Kidney (tissue), 10 donors: ENCODE measurements at regions not wholly inside any gene's neighbourhood (a gene's known extent, or its start where the extent isn't known, plus 50 kb on each side); places are given as distances from the start of the nearest gene placed in this dataset.
"Not testable (repeated sequence)": the region's sequence is repeated elsewhere in the genome, so short reads cannot be mapped to it uniquely, and the experiment has no call there.

ENCODE experiments used
- DNase-seq, 5 donors: peaks; one replicate each; pipeline ENCODE4 v3.0.0-alpha.2; 2013 to 2020
- FAIRE-seq: peaks from 2 replicates; lab custom pipeline; 2012; peaks lifted over from hg19 to GRCh38; lab: Jason Lieb, UNC
- H3K27ac ChIP-seq, 2 donors: one replicate each; pipeline ENCODE4 v1.7.0; 2013; ENCODE audit warnings: low read depth in 2 of 2, low read length in 2 of 2, inconsistent platforms in 1 of 2
- H3K27me3 ChIP-seq: one replicate; pipeline ENCODE4 v1.7.1; 2013; ENCODE audit warnings: low read length, inconsistent platforms; ENCODE audit not compliant: control insufficient read depth, insufficient read depth
- H3K36me3 ChIP-seq, 3 donors: one replicate each; pipeline versions ENCODE4 v1.7.0 to v1.7.1; 2013; ENCODE audit warnings: low read length in 3 of 3, control low read depth in 1 of 3, inconsistent platforms in 1 of 3; ENCODE audit not compliant: insufficient read depth in 3 of 3, control insufficient read depth in 2 of 3
- H3K4me1 ChIP-seq, 3 donors: one replicate each; pipeline versions ENCODE4 v1.7.0 to v1.7.1; 2013; ENCODE audit warnings: low read length in 3 of 3, inconsistent platforms in 1 of 3, low read depth in 1 of 3; ENCODE audit not compliant: control insufficient read depth in 2 of 3, insufficient read depth in 2 of 3
- H3K4me3 ChIP-seq, 3 donors: one replicate each; pipeline versions ENCODE4 v1.7.0 to v1.8.1; 2013; ENCODE audit warnings: low read length in 3 of 3, control low read depth in 1 of 3, inconsistent platforms in 1 of 3
- H3K9ac ChIP-seq, 3 donors: one replicate each; pipeline versions ENCODE4 v1.7.0 to v1.7.1; 2013; ENCODE audit warnings: low read length in 3 of 3, control low read depth in 1 of 3, inconsistent platforms in 1 of 3
- H3K9me3 ChIP-seq, 3 donors: one replicate each; pipeline versions ENCODE4 v1.7.0 to v1.7.1; 2013; ENCODE audit warnings: low read length in 3 of 3, control low read depth in 1 of 3, inconsistent platforms in 1 of 3; ENCODE audit not compliant: control insufficient read depth in 2 of 3, insufficient read depth in 1 of 3
- intact Hi-C: fragments of 100-400 bp; cut with DNase I; formaldehyde crosslinking; loops from one replicate; pipeline ENCODE4 v1.11.1; 2022
- donor health status: control.
- donor health status: control.
- donor health status: DM: yes; HTN: yes; CAD: no.
- donor health status: Normal renal cell carcinoma (clear cell type).

DNA sequence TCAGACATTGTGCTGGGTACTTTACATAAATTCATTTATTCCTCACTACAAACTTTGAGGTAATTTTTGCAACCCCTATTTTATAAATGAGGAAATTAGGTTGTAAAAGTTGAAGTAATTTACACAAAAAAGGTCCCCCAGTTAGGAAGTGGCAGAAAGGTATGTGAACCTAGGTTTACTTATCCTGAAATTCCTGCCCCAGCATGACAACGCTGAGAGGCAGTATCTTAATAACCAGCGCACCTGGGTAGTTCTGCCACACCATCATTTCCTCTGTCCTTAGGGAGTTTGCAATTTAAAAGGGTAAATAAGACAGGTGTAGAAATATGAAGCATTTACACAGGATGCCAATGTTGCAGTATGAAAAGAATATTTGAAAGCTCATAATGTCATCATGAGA, 102.9 kb upstream of the NBPF8 start:
- intact Hi-C loops, H3K4me1 ChIP-seq, H3K27ac ChIP-seq, H3K9me3 ChIP-seq, FAIRE-seq, DNase-seq, H3K4me3 ChIP-seq, H3K36me3 ChIP-seq, H3K9ac ChIP-seq, H3K27me3 ChIP-seq: not testable (repeated sequence)

DNA sequence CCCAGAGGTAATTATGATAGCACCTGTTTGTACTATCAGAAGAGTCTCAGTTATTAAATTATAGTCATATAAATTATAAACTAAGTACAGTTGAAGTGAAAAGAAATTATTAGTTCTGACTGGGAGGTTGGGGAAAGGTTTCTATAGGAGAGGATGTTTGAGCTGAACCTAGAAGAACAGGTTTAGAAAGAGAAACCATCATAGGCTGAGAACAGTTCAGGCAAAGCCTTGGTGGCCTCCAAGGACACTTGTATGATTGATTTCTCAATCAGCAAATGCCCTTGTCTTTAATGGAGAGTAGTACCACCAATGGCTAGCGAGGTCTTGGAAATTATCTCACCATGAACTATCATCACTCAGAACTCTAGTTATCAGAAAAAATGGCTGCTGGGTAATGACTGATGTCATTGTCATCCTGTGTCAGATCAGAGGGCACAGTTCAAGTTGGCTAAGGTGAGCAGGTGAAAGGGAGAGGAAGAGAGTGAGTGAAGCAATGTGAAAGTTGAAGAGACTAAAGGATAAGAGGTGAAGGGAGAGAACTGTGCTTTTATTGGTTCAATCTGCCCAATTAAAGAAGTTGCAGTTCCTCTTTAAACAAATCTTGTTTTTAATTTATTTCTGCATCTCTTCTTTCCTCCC, 105.8 kb upstream of the NBPF8 start:
- H3K4me3 ChIP-seq, H3K27ac ChIP-seq, H3K9ac ChIP-seq, H3K27me3 ChIP-seq, H3K36me3 ChIP-seq, intact Hi-C loops, H3K9me3 ChIP-seq, H3K4me1 ChIP-seq, FAIRE-seq, DNase-seq: not testable (repeated sequence)

- FAIRE-seq, intact Hi-C loops: not testable (repeated sequence)
Measured at GRCh38 chr1:120305046-120305445, 109.8 kb upstream of the NBPF8 start.

DNA sequence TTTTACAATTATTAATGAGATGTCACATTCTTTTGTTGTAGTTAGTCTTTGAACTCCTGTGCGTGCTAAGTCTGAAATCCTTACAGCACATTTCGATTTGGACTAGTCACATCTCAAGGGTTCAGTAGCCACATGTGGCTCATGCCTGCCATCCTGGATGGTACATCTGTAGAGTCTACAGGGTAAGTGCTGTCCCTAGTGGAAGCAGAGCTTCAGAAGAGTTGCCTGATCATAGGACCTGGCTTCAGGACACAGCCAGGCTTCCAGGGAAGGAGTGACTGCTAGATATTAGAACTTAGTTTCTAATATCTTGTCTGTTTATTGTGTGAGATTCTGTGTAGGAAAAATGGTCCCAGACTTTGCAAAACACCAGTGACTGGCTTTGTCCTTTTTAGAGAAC, 110.5 kb upstream of the NBPF8 start:
- H3K9me3 ChIP-seq, H3K4me1 ChIP-seq, DNase-seq, H3K27ac ChIP-seq, H3K4me3 ChIP-seq, FAIRE-seq, H3K36me3 ChIP-seq, H3K27me3 ChIP-seq, intact Hi-C loops, H3K9ac ChIP-seq: not testable (repeated sequence)

More at GRCh38 chr1:120305046-120305445, 109.8 kb upstream of the NBPF8 start:
- H3K4me3 ChIP-seq, DNase-seq, H3K9ac ChIP-seq, H3K4me1 ChIP-seq, H3K27ac ChIP-seq, H3K36me3 ChIP-seq, H3K27me3 ChIP-seq, H3K9me3 ChIP-seq: not testable (repeated sequence)

GRCh38 chr1:120299433-120300057, 115.3 kb upstream of the NBPF8 start:
- H3K27ac ChIP-seq, DNase-seq, H3K4me3 ChIP-seq, H3K27me3 ChIP-seq, FAIRE-seq, H3K9ac ChIP-seq, intact Hi-C loops, H3K36me3 ChIP-seq, H3K9me3 ChIP-seq, H3K4me1 ChIP-seq: not testable (repeated sequence)

DNA sequence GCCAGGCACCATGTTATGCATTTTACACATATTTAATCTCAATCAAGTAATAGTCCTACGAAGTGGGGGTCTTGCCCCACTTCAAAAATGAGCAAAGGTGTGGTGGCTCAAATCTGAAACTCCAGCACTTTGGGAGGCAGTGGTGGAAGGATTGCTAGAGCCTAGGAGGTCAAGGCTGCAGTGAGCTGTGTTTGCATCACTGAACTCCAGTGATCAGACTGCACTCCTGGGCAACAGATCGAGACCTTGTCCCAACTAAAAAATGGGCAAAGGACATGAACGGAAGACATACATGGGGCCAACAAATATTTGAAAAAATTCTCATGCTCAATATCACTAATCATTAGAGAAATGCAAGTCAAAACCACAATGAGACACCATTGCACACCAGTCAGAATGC, 116.3 kb upstream of the NBPF8 start:
- H3K36me3 ChIP-seq, H3K4me1 ChIP-seq, DNase-seq, H3K9me3 ChIP-seq, H3K27me3 ChIP-seq, H3K4me3 ChIP-seq, intact Hi-C loops, FAIRE-seq, H3K27ac ChIP-seq, H3K9ac ChIP-seq: not testable (repeated sequence)

- H3K9me3 ChIP-seq, H3K27me3 ChIP-seq, intact Hi-C loops, FAIRE-seq, H3K27ac ChIP-seq, H3K4me3 ChIP-seq, DNase-seq, H3K4me1 ChIP-seq, H3K9ac ChIP-seq, H3K36me3 ChIP-seq: not testable (repeated sequence)
Measured at GRCh38 chr1:120297345-120297953, 117.4 kb upstream of the NBPF8 start.

DNA sequence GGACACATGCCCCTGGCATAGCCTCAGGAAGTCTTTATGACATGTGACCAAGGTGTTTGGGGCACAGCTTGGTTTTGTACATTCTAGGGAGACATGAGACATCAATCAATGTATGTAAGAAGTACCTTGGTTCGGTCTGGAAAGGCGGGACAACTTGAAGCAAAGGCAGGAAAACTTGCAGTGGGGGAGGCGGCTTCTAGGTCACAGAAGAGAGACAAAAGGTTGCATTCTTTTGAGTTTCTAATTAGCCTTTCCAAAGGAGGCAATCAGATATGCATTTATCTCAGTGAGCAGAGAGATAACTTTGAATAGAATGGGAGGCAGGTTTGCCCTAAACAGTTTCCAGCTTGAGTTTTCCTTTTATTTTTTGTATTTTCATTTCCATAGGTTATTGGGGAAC, 113.8 kb upstream of the SEC22B start:
- H3K36me3 ChIP-seq, intact Hi-C loops, H3K27me3 ChIP-seq, H3K4me1 ChIP-seq, DNase-seq, FAIRE-seq, H3K9me3 ChIP-seq, H3K9ac ChIP-seq, H3K27ac ChIP-seq, H3K4me3 ChIP-seq: not testable (repeated sequence)
